PC-3 (cell line): ENCODE measurements at regions not wholly inside any gene's neighbourhood (a gene's known extent, or its start where the extent isn't known, plus 50 kb on each side); places are given as distances from the start of the nearest gene placed in this dataset.
"Not testable (repeated sequence)": the region's sequence is repeated elsewhere in the genome, so short reads cannot be mapped to it uniquely, and the experiment has no call there.

Source experiments
- ATAC-seq: fragments of 200-7000 bp; cut with Tn5 transposase; 2 replicates; pipeline ENCODE4 v1.9.1; 2020; ENCODE audit warnings: mild to moderate bottlenecking, moderate library complexity
- BruUV-seq: library from RNA; stranded (reverse); fragments of 400-500 nt; replicated peaks from 2 replicates; lab custom pipeline; 2021; lab: Mats Ljungman, UMichigan
- CTCF ChIA-PET: fragments of 300-600 bp; sonication (Branson Sonifier 250); formaldehyde crosslinking; loops from one replicate; lab custom pipeline; 2022; ENCODE audit warnings: antibody characterized with exemption; lab: Charles Lee
- POLR2A ChIA-PET: fragments of 300-600 bp; sonication (Branson Sonifier 250); formaldehyde crosslinking; loops from one replicate; lab custom pipeline; 2022; ENCODE audit warnings: antibody characterized with exemption; ENCODE audit not compliant: unreplicated experiment; lab: Charles Lee
- DNase-seq: peaks from one replicate; pipeline ENCODE4 v3.0.0-alpha.2; 2015
- H2AFZ ChIP-seq: fragments of 300-600 bp; sonication (generic); 2 replicates; pipeline ENCODE4 v1.6.0; 2016; ENCODE audit warnings: antibody characterized with exemption, low read length
- H3F3A ChIP-seq: fragments of 300-600 bp; sonication (generic); one replicate; pipeline ENCODE4 v1.6.0; 2017; ENCODE audit warnings: antibody characterized with exemption, low read length, control low read depth, mild to moderate bottlenecking; ENCODE audit not compliant: unreplicated experiment
- H3K27ac ChIP-seq: fragments of 300-600 bp; sonication (generic); 2 replicates; pipeline ENCODE4 v1.5.1; 2016; ENCODE audit warnings: mild to moderate bottlenecking, low read length
- H3K27me3 ChIP-seq: fragments of 300-600 bp; sonication (generic); 2 replicates; pipeline ENCODE4 v1.6.1; 2016; ENCODE audit warnings: low read length, mixed read lengths
- H3K36me3 ChIP-seq: fragments of 300-600 bp; sonication (generic); 2 replicates; pipeline ENCODE4 v1.6.1; 2016; ENCODE audit warnings: low read depth, mixed run types, low read length, mixed read lengths
- H3K4me1 ChIP-seq: fragments of 300-600 bp; sonication (generic); 2 replicates; pipeline ENCODE4 v1.5.1; 2016; ENCODE audit warnings: low read length; ENCODE audit not compliant: insufficient read depth
- H3K4me2 ChIP-seq: fragments of 300-600 bp; sonication (generic); 2 replicates; pipeline ENCODE4 v1.6.0; 2016; ENCODE audit warnings: low read length
- H3K4me3 ChIP-seq: fragments of 300-600 bp; sonication (generic); 2 replicates; pipeline ENCODE4 v1.5.1; 2016; ENCODE audit warnings: mild to moderate bottlenecking, low read length, mixed read lengths
- H3K79me2 ChIP-seq: fragments of 300-600 bp; sonication (generic); 2 replicates; pipeline ENCODE4 v1.6.1; 2017; ENCODE audit warnings: low read length, mixed read lengths
- H3K9ac ChIP-seq: fragments of 300-600 bp; sonication (generic); 2 replicates; pipeline ENCODE4 v1.6.0; 2016; ENCODE audit warnings: mild to moderate bottlenecking, low read length
- H3K9me2 ChIP-seq: fragments of 300-600 bp; sonication (generic); replicated peaks from 2 replicates; pipeline ENCODE4 v1.6.1; 2016; ENCODE audit warnings: mixed run types, low read length, mixed read lengths
- H3K9me3 ChIP-seq: fragments of 300-600 bp; sonication (generic); 2 replicates; pipeline ENCODE4 v1.6.1; 2016; ENCODE audit warnings: low read length, mixed read lengths
- H4K20me1 ChIP-seq: fragments of 300-600 bp; sonication (generic); 2 replicates; pipeline ENCODE4 v1.6.1; 2016; ENCODE audit warnings: low read length, mixed read lengths
- CTCF ChIP-seq: fragments of 300-600 bp; sonication (generic); conservative IDR thresholded peaks from 2 replicates; pipeline ENCODE4 v1.5.1; 2017; ENCODE audit warnings: antibody characterized with exemption, low read depth, mild to moderate bottlenecking, low read length
- EZH2 ChIP-seq: fragments of 300-600 bp; sonication (generic); IDR thresholded peaks from one replicate; pipeline ENCODE4 v1.6.1; 2017; ENCODE audit warnings: antibody characterized with exemption, mild to moderate bottlenecking, low read length; ENCODE audit not compliant: unreplicated experiment
- EZH2phosphoT487 ChIP-seq: fragments of 300-600 bp; sonication (generic); IDR thresholded peaks from 2 replicates; pipeline ENCODE4 v1.6.1; 2018; ENCODE audit warnings: mild to moderate bottlenecking, antibody characterized with exemption, low read length, borderline replicate concordance
- intact Hi-C: fragments of 100-400 bp; cut with micrococcal nuclease; formaldehyde crosslinking; loops from 2 replicates; pipeline ENCODE4 v1.9.0; 2023

GRCh38 chr3:193821151-193821668 is 228.2 kb downstream of the OPA1 start:
- Histone ChIP-seq H3F3A (no peaks in the 10 kb centered on the region), H3K4me3 (no peak overlapping the region), H3K4me1 (peaks cover 5% of the 10 kb centered on the region; the same call in 1 of the 2 replicates), H3K79me2 (no peaks in the 10 kb centered on the region), H3K9me2 (no peaks in the 10 kb centered on the region), H2AFZ (no peak overlapping the region), H3K27me3 (no peaks in the 10 kb centered on the region), H3K27ac (no peak overlapping the region), H3K36me3 (no peaks in the 10 kb centered on the region), H3K9me3 (no peaks in the 10 kb centered on the region), H4K20me1 (no peaks in the 10 kb centered on the region), H3K4me2 (no peak overlapping the region), H3K9ac (no peak overlapping the region)
- no peak for TF ChIP-seq EZH2
- no peak for TF ChIP-seq CTCF
- intact Hi-C loops = no loop called here
- POLR2A ChIA-PET = no interaction called here
- no peak for DNase-seq
- BruUV-seq = no TSS peak
- no peak for ATAC-seq
- CTCF ChIA-PET = no interaction called here

GRCh38 chr3:193822492-193823212 is 229.6 kb downstream of the OPA1 start:
- POLR2A ChIA-PET = no interaction called here
- intact Hi-C loops = no loop called here
- Histone ChIP-seq H3K36me3 (no peaks in the 10 kb centered on the region), H3K4me2 (no peak overlapping the region), H3K4me1 (peaks cover 12% of the 10 kb centered on the region; the same call in 1 of the 2 replicates), H3K27me3 (no peaks in the 10 kb centered on the region), H3F3A (no peaks in the 10 kb centered on the region), H2AFZ (no peak overlapping the region), H3K9me2 (no peaks in the 10 kb centered on the region), H3K9me3 (no peaks in the 10 kb centered on the region), H3K9ac (no peak overlapping the region), H3K27ac (no peak overlapping the region), H4K20me1 (no peaks in the 10 kb centered on the region), H3K79me2 (no peaks in the 10 kb centered on the region), H3K4me3 (no peak overlapping the region)
- BruUV-seq = no TSS peak
- CTCF ChIA-PET = no interaction called here
- ATAC-seq (no peak), DNase-seq (no peak)
- TF ChIP-seq CTCF (no peak), EZH2 (no peak), EZH2phosphoT487 (no peak)

GRCh38 chr3:193823213-193823605 is 230.2 kb downstream of the OPA1 start:
- H3K27ac ChIP-seq, DNase-seq, H3K9ac ChIP-seq, H3K4me3 ChIP-seq, H2AFZ ChIP-seq, H3K36me3 ChIP-seq, intact Hi-C loops, H3K9me2 ChIP-seq, H3K79me2 ChIP-seq, H3K27me3 ChIP-seq, POLR2A ChIA-PET, ATAC-seq, H3F3A ChIP-seq, BruUV-seq, H3K4me2 ChIP-seq, H3K9me3 ChIP-seq, CTCF ChIA-PET, H4K20me1 ChIP-seq: not testable (repeated sequence)
- H3K4me1 ChIP-seq = peaks cover 18% of the 10 kb centered on the region
